HFF-Myc (cell line): ENCODE measurements at regions not wholly inside any gene's neighbourhood (a gene's known extent, or its start where the extent isn't known, plus 50 kb on each side); places are given as distances from the start of the nearest gene placed in this dataset.
"Not testable (repeated sequence)": the region's sequence is repeated elsewhere in the genome, so short reads cannot be mapped to it uniquely, and the experiment has no call there.

Experiments
- DNase-seq: peaks from one replicate; pipeline ENCODE4 v3.0.0-alpha.2; 2011; ENCODE audit warnings: low read depth; ENCODE audit errors: extremely low read depth
- H3K4me3 ChIP-seq: replicated peaks from 2 replicates; pipeline ENCODE4 v1.5.1; 2011; ENCODE audit warnings: low read depth, mild to moderate bottlenecking, control low read depth, low read length
- CTCF ChIP-seq: IDR thresholded peaks from 2 replicates; pipeline ENCODE4 v1.5.1; 2012; ENCODE audit warnings: mild to moderate bottlenecking, low read depth, low read length, control low read depth; ENCODE audit errors: missing control alignments

GRCh38 chrX:40852586-40852985 is 117.2 kb upstream of the MED14 start:
- TF ChIP-seq CTCF, result no peak
- no peak for DNase-seq
- H3K4me3 ChIP-seq, result no peak overlapping the region

- H3K4me3 ChIP-seq, result no peak overlapping the region
- no peak for TF ChIP-seq CTCF
- DNase-seq, result no peak
Observed at GRCh38 chrX:40853004-40853815, 117.9 kb upstream of the MED14 start.

- no peak overlapping the region for H3K4me3 ChIP-seq
- no peak for DNase-seq
- no peak for TF ChIP-seq CTCF
Observed at GRCh38 chrX:40853816-40854123, 118.4 kb upstream of the MED14 start.

- H3K4me3 ChIP-seq, result no peak overlapping the region
- DNase-seq, result no peak
- TF ChIP-seq CTCF, result no peak
Observed at GRCh38 chrX:40854242-40854641, 118.9 kb upstream of the MED14 start.

- no peak for DNase-seq
- no peak overlapping the region for H3K4me3 ChIP-seq
- TF ChIP-seq CTCF, result no peak
Observed at GRCh38 chrX:40855411-40855810, 120.1 kb upstream of the MED14 start.

GRCh38 chrX:40855932-40856515 is 120.7 kb upstream of the MED14 start:
- TF ChIP-seq CTCF, result no peak
- no peak for DNase-seq
- no peak overlapping the region for H3K4me3 ChIP-seq

- H3K4me3 ChIP-seq, DNase-seq: not testable (repeated sequence)
Observed at GRCh38 chrX:40861952-40862554, 126.7 kb upstream of the MED14 start.

- not testable (repeated sequence) for DNase-seq, H3K4me3 ChIP-seq
Observed at GRCh38 chrX:40863260-40863659, 127.9 kb upstream of the MED14 start.
